IMR-90 (cell line): ENCODE measurements at regions not wholly inside any gene's neighbourhood (a gene's known extent, or its start where the extent isn't known, plus 50 kb on each side); places are given as distances from the start of the nearest gene placed in this dataset.

Experiments
- ATAC-seq: fragments of 200-7000 bp; cut with Tn5 transposase; 2 replicates; pipeline ENCODE4 v1.9.1; 2020; ENCODE audit warnings: low read depth, mild to moderate bottlenecking, moderate library complexity
- BruUV-seq: library from RNA; stranded (reverse); fragments of 400-500 nt; replicated peaks from 2 replicates; lab custom pipeline; 2021; lab: Mats Ljungman, UMichigan
- CTCF ChIA-PET: fragments of 300-600 bp; formaldehyde crosslinking; extraction: SDS; loops from one replicate; lab custom pipeline; 2021; ENCODE audit warnings: antibody characterized with exemption; lab: Yijun Ruan, JAX
- POLR2A ChIA-PET: fragments of 300-600 bp; sonication (Branson Sonifier 250); formaldehyde crosslinking; loops from one replicate; lab custom pipeline; 2022; ENCODE audit warnings: antibody characterized with exemption; ENCODE audit not compliant: unreplicated experiment; lab: Charles Lee
- DNase-seq: peaks from one replicate; pipeline ENCODE4 v3.0.0; 2013
- H2AFZ ChIP-seq: replicated peaks from 2 replicates; pipeline ENCODE3; 2013; ENCODE audit warnings: low read length, mild to moderate bottlenecking; ENCODE audit not compliant: poor library complexity
- H2AK5ac ChIP-seq: 2 replicates; pipeline ENCODE4 v1.6.1; 2013; ENCODE audit warnings: low read depth, low read length, inconsistent platforms
- H2AK9ac ChIP-seq: replicated peaks from 2 replicates; pipeline ENCODE3; 2013; ENCODE audit warnings: mild to moderate bottlenecking, low read depth, low read length, moderate library complexity; ENCODE audit not compliant: poor library complexity
- H2BK120ac ChIP-seq: 2 replicates; pipeline ENCODE4 v1.6.1; 2013; ENCODE audit warnings: low read depth, low read length, inconsistent platforms
- H2BK15ac ChIP-seq: 3 replicates; pipeline ENCODE4 v1.6.1; 2013; ENCODE audit warnings: low read depth, low read length, inconsistent platforms
- H2BK20ac ChIP-seq: 2 replicates; pipeline ENCODE4 v1.6.1; 2013; ENCODE audit warnings: low read depth, mild to moderate bottlenecking, inconsistent platforms, low read length, moderate library complexity
- H2BK5ac ChIP-seq: 2 replicates; pipeline ENCODE4 v1.6.1; 2013; ENCODE audit warnings: mild to moderate bottlenecking, low read depth, low read length, inconsistent platforms; ENCODE audit not compliant: poor library complexity, severe bottlenecking
- H3K14ac ChIP-seq: replicated peaks from 2 replicates; pipeline ENCODE4 v1.6.1; 2013; ENCODE audit warnings: low read depth, low read length, inconsistent platforms
- H3K18ac ChIP-seq: 2 replicates; pipeline ENCODE4 v1.6.1; 2013; ENCODE audit warnings: low read depth, low read length, control low read depth
- H3K23ac ChIP-seq: 2 replicates; pipeline ENCODE4 v1.6.1; 2013; ENCODE audit warnings: low read depth, low read length, inconsistent platforms
- H3K27ac ChIP-seq: 2 replicates; pipeline ENCODE4 v1.5.1; 2013; ENCODE audit warnings: mild to moderate bottlenecking, control low read depth, low read length; ENCODE audit not compliant: insufficient read depth
- H3K27me3 ChIP-seq: 2 replicates; pipeline ENCODE4 v1.6.1; 2013; ENCODE audit warnings: low read length; ENCODE audit not compliant: control insufficient read depth, insufficient read depth
- H3K36me3 ChIP-seq: 2 replicates; pipeline ENCODE4 v1.6.1; 2013; ENCODE audit warnings: low read length, mixed read lengths; ENCODE audit not compliant: control insufficient read depth, insufficient read depth
- H3K4ac ChIP-seq: 2 replicates; pipeline ENCODE4 v1.6.1; 2013; ENCODE audit warnings: low read depth, low read length, inconsistent platforms
- H3K4me1 ChIP-seq: 2 replicates; pipeline ENCODE4 v1.6.1; 2013; ENCODE audit warnings: low read length, mixed read lengths; ENCODE audit not compliant: control insufficient read depth, insufficient read depth
- H3K4me2 ChIP-seq: 2 replicates; pipeline ENCODE4 v1.6.1; 2013; ENCODE audit warnings: low read depth, mild to moderate bottlenecking, control low read depth, low read length, moderate library complexity
- H3K4me3 ChIP-seq: 2 replicates; pipeline ENCODE4 v1.5.1; 2013; ENCODE audit warnings: low read depth, mild to moderate bottlenecking, control low read depth, low read length, moderate library complexity; ENCODE audit not compliant: insufficient read depth
- H3K56ac ChIP-seq: 2 replicates; pipeline ENCODE4 v1.6.1; 2013; ENCODE audit warnings: low read length, inconsistent platforms; ENCODE audit not compliant: insufficient read depth; ENCODE audit errors: extremely low read depth
- H3K79me1 ChIP-seq, 2 experiments: 2 replicates each; pipeline ENCODE4 v1.6.1; 2013; ENCODE audit warnings: low read length in 2 of 2, inconsistent platforms in 1 of 2, low read depth in 1 of 2
- H3K9ac ChIP-seq: 2 replicates; pipeline ENCODE4 v1.6.1; 2013; ENCODE audit warnings: low read depth, low read length, control low read depth
- H3K9me1 ChIP-seq: 2 replicates; pipeline ENCODE4 v1.6.1; 2013; ENCODE audit warnings: low read length, inconsistent platforms; ENCODE audit not compliant: insufficient read depth
- H3K9me3 ChIP-seq: 2 replicates; pipeline ENCODE4 v1.6.1; 2013; ENCODE audit warnings: low read length; ENCODE audit not compliant: control insufficient read depth, insufficient read depth
- H4K20me1 ChIP-seq: 2 replicates; pipeline ENCODE4 v1.6.1; 2013; ENCODE audit warnings: low read length, inconsistent platforms; ENCODE audit not compliant: insufficient read depth
- H4K5ac ChIP-seq: 2 replicates; pipeline ENCODE4 v1.6.1; 2013; ENCODE audit warnings: mild to moderate bottlenecking, low read depth, low read length, control low read depth
- H4K8ac ChIP-seq, 2 experiments: 2 replicates each; pipeline ENCODE4 v1.6.1; 2013; ENCODE audit warnings: low read depth in 2 of 2, low read length in 2 of 2, control low read depth in 1 of 2, inconsistent platforms in 1 of 2
- H4K91ac ChIP-seq: 2 replicates; pipeline ENCODE4 v1.6.1; 2013; ENCODE audit warnings: low read depth, low read length, inconsistent platforms; ENCODE audit not compliant: insufficient read depth
- BHLHE40 ChIP-seq: fragments of 150-350 bp; IDR thresholded peaks from 2 replicates; pipeline ENCODE4 v1.6.1; 2016; ENCODE audit warnings: mild to moderate bottlenecking, low read depth, low read length
- CEBPB ChIP-seq: IDR thresholded peaks from 2 replicates; pipeline ENCODE4 v1.6.1; 2012; ENCODE audit warnings: low read depth, low read length, improper control_type of control experiment
- FOS ChIP-seq: fragments of 150-350 bp; IDR thresholded peaks from 2 replicates; pipeline ENCODE4 v1.6.1; 2016; ENCODE audit warnings: low read depth, low read length
- MAZ ChIP-seq: IDR thresholded peaks from 2 replicates; pipeline ENCODE4 v1.6.1; 2012; ENCODE audit warnings: low read depth, mild to moderate bottlenecking, low read length, improper control_type of control experiment, moderate library complexity, borderline replicate concordance
- MXI1 ChIP-seq: IDR thresholded peaks from 2 replicates; pipeline ENCODE4 v1.6.1; 2012; ENCODE audit warnings: low read depth, mild to moderate bottlenecking, low read length, moderate library complexity, borderline replicate concordance
- NFE2L2 ChIP-seq: fragments of 150-350 bp; IDR thresholded peaks from 2 replicates; pipeline ENCODE4 v1.6.1; 2016; ENCODE audit warnings: low read depth, mild to moderate bottlenecking, low read length
- POLR2A ChIP-seq: IDR thresholded peaks from 2 replicates; pipeline ENCODE4 v1.6.1; 2012; ENCODE audit warnings: mild to moderate bottlenecking, low read depth, low read length
- RCOR1 ChIP-seq: IDR thresholded peaks from 2 replicates; pipeline ENCODE4 v1.6.1; 2012; ENCODE audit warnings: mild to moderate bottlenecking, low read length, improper control_type of control experiment; ENCODE audit not compliant: insufficient replicate concordance
- RFX5 ChIP-seq: IDR thresholded peaks from 2 replicates; pipeline ENCODE4 v1.8.0; 2012; ENCODE audit warnings: low read depth, mild to moderate bottlenecking, low read length, moderate library complexity
- SMC3 ChIP-seq: fragments of 150-350 bp; IDR thresholded peaks from 2 replicates; pipeline ENCODE4 v1.6.1; 2016; ENCODE audit warnings: low read depth, mild to moderate bottlenecking, antibody characterized with exemption, low read length, moderate library complexity
- WGBS, 2 experiments: methylation state at CpG; one replicate each; pipeline versions ENCODE4 v1.1.5 to v1.1.7; 2013; ENCODE audit warnings: missing lambda C conversion rate in 2 of 2; ENCODE audit not compliant: insufficient read length in 1 of 2; ENCODE audit errors: extremely low coverage in 2 of 2; 5-methylcytosine and 5-hydroxymethylcytosine counted together
- dilution Hi-C: fragments of 300-500 bp; cut with HindIII; formaldehyde crosslinking; loops from one replicate; pipeline ENCODE4 v1.14.3; 2018; ENCODE audit warnings: low sequenced_read_pairs; ENCODE audit not compliant: unreplicated experiment
- in situ Hi-C: fragments of 300-500 bp; cut with MboI; formaldehyde crosslinking; loops from 3 replicates; pipeline ENCODE4 v1.14.3; 2019; ENCODE audit warnings: low sequenced_read_pairs, inconsistent platforms, mixed read lengths
- intact Hi-C: fragments of 100-400 bp; cut with micrococcal nuclease; formaldehyde crosslinking; loops from 2 replicates; pipeline ENCODE4 v1.10.0; 2022
- TF ChIP-seq, protein P1 (sequence below): fragments of 150-350 bp; IDR thresholded peaks from 2 replicates; pipeline ENCODE4 v1.6.1; 2017; ENCODE audit warnings: mild to moderate bottlenecking, antibody characterized with exemption, low read length, low read depth
- TF ChIP-seq, protein P2 (sequence below): fragments of 150-350 bp; IDR thresholded peaks from 2 replicates; pipeline ENCODE4 v1.6.1; 2016; ENCODE audit warnings: low read depth, mild to moderate bottlenecking, low read length, moderate library complexity, borderline replicate concordance
- TF ChIP-seq, protein P3 (sequence below): conservative IDR thresholded peaks from 2 replicates; pipeline ENCODE4 v1.5.1; 2012; ENCODE audit warnings: mild to moderate bottlenecking, low read depth, low read length, improper control_type of control experiment

DNA sequence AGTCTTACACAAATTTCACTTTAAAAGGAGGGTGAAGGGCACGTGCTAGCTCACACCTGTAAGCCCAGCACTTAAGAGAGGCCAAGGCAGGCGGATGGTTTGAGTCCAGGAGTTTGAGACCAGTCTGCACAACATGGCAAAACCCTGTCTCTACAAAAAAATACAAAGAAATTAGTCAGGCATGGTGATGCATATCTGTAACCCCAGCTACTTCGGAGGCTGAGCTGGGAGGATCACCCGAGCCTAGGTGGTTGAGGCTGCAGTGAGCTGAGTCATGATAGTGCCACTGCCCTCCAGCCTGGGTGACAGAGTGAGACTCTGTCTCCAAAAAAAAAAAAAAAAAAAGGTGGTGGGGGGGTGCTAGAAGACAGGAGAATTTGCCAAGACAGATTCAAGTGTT lies 237.3 kb upstream of the KLF14 start:
- Histone ChIP-seq H4K20me1 (no peaks in the 10 kb centered on the region; the same call in 1 of the 2 replicates), H3K14ac (peak overlapping the region; percentile 55; the same call in 1 of the 2 replicates), H3K27me3 (no peaks in the 10 kb centered on the region), H3K9ac (no peak overlapping the region), H3K9me3 (peaks cover 2% of the 10 kb centered on the region; the same call in 1 of the 2 replicates), H3K4me3 (no peak overlapping the region), H3K4me1 (peaks cover 8% of the 10 kb centered on the region), H3K23ac (no peak overlapping the region), H3K9me1 (peaks cover 5% of the 10 kb centered on the region), H2AK5ac (peak overlapping the region; percentile 64), H4K8ac (peak overlapping the region in 1 of 2 experiments; percentile 52; a peak in 1 of 4 replicates), H3K4me2 (no peak overlapping the region), H4K91ac (no peak overlapping the region), H2BK120ac (no peak overlapping the region), H3K79me1 (peaks cover 9 to 44% of the 10 kb centered on the region in 2 experiments; a peak in 2 of 4 replicates), H2AK9ac (no peak overlapping the region), H3K18ac (no peak overlapping the region), H3K27ac (no peak overlapping the region), H3K56ac (no peak overlapping the region), H2AFZ (no peak overlapping the region), H2BK5ac (peak overlapping the region; percentile 50), H3K4ac (peak overlapping the region; percentile 25; the same call in 1 of the 2 replicates), H2BK20ac (no peak overlapping the region; the same call in 1 of the 2 replicates), H4K5ac (no peak overlapping the region), H2BK15ac (no peak overlapping the region), H3K36me3 (peaks cover 4% of the 10 kb centered on the region; the same call in 1 of the 2 replicates)
- BruUV-seq = no TSS peak
- ATAC-seq (no peak; the same call in 1 of the 2 replicates), DNase-seq (no peak)
- in situ Hi-C loops (no loop called here), intact Hi-C loops (no loop called here), dilution Hi-C loops (no loop called here)
- 76% methylated on average over 3 of the region's 4 CpGs; no CpG with 5 or more reads in 1 of the 2 experiments for WGBS, 2 experiments
- TF ChIP-seq POLR2A = no peak
- TF ChIP-seq MAZ = no peak
- TF ChIP-seq, protein P1, sequence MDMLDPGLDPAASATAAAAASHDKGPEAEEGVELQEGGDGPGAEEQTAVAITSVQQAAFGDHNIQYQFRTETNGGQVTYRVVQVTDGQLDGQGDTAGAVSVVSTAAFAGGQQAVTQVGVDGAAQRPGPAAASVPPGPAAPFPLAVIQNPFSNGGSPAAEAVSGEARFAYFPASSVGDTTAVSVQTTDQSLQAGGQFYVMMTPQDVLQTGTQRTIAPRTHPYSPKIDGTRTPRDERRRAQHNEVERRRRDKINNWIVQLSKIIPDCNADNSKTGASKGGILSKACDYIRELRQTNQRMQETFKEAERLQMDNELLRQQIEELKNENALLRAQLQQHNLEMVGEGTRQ = no peak
- TF ChIP-seq BHLHE40 = no peak
- TF ChIP-seq MXI1 = no peak
- no peak for TF ChIP-seq CEBPB
- TF ChIP-seq SMC3 = no peak
- no peak for TF ChIP-seq FOS
- TF ChIP-seq, protein P2, sequence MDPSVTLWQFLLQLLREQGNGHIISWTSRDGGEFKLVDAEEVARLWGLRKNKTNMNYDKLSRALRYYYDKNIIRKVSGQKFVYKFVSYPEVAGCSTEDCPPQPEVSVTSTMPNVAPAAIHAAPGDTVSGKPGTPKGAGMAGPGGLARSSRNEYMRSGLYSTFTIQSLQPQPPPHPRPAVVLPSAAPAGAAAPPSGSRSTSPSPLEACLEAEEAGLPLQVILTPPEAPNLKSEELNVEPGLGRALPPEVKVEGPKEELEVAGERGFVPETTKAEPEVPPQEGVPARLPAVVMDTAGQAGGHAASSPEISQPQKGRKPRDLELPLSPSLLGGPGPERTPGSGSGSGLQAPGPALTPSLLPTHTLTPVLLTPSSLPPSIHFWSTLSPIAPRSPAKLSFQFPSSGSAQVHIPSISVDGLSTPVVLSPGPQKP = no peak
- TF ChIP-seq, protein P3, sequence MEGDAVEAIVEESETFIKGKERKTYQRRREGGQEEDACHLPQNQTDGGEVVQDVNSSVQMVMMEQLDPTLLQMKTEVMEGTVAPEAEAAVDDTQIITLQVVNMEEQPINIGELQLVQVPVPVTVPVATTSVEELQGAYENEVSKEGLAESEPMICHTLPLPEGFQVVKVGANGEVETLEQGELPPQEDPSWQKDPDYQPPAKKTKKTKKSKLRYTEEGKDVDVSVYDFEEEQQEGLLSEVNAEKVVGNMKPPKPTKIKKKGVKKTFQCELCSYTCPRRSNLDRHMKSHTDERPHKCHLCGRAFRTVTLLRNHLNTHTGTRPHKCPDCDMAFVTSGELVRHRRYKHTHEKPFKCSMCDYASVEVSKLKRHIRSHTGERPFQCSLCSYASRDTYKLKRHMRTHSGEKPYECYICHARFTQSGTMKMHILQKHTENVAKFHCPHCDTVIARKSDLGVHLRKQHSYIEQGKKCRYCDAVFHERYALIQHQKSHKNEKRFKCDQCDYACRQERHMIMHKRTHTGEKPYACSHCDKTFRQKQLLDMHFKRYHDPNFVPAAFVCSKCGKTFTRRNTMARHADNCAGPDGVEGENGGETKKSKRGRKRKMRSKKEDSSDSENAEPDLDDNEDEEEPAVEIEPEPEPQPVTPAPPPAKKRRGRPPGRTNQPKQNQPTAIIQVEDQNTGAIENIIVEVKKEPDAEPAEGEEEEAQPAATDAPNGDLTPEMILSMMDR = no peak
- TF ChIP-seq RFX5 = no peak
- no peak for TF ChIP-seq RCOR1
- TF ChIP-seq NFE2L2 = no peak
- CTCF ChIA-PET = interaction anchor here (0.7 to 1.7 kb wide), 4 partner anchors 11 to 39 kb away, joined by 3 to 5 read pairs (median 4); no protein-coding TSS in a partner anchor
- POLR2A ChIA-PET = interaction anchor here (0.6 to 1.4 kb wide), 2 partner anchors 11 to 12 kb away, joined by 3 read pairs; no protein-coding TSS in a partner anchor
